ENCODE measurements at regions not wholly inside any gene's neighbourhood (a gene's known extent, or its start where the extent isn't known, plus 50 kb on each side); places are given as distances from the start of the nearest gene placed in this dataset.
"Not testable (repeated sequence)": the region's sequence is repeated elsewhere in the genome, so short reads cannot be mapped to it uniquely, and the experiment has no call there.

GRCh38 chr14:103186909-103187586 is 63.8 kb downstream of the TNFAIP2 start:
- H3K27me3 ChIP-seq (ENCODE audit: control insufficient read depth in 2 of 2, insufficient read depth in 1 of 2, low read length in 1 of 2) = peaks cover 44 to 60% of the 10 kb centered on the region in 2 donors
- 69% methylated on average over 12 of the region's 12 CpGs for WGBS
- no peak for DNase-seq (ENCODE audit: low read depth in 6 of 9, low spot score in 9 of 9)
- no peaks in the 10 kb centered on the region for H3K9me3 ChIP-seq (ENCODE audit: control insufficient read depth in 2 of 2, insufficient read depth in 1 of 2, low read length in 1 of 2)
- no peaks in the 10 kb centered on the region for H3K36me3 ChIP-seq (ENCODE audit: control insufficient read depth in 2 of 2, insufficient read depth in 2 of 2, low read length in 1 of 2)
- H3K27ac ChIP-seq (ENCODE audit: low read depth in 1 of 2, low read length in 1 of 2) = no peak overlapping the region
- H3K4me1 ChIP-seq (ENCODE audit: control insufficient read depth in 2 of 2, insufficient read depth in 2 of 2, low read length in 2 of 2) = peaks cover 0 to 3% of the 10 kb centered on the region in 2 donors
- H3K4me3 ChIP-seq (ENCODE audit: low read length in 2 of 2) = no peak overlapping the region

- peaks cover 47 to 64% of the 10 kb centered on the region in 2 donors for H3K27me3 ChIP-seq (ENCODE audit: control insufficient read depth in 2 of 2, insufficient read depth in 1 of 2, low read length in 1 of 2)
- DNase-seq (ENCODE audit: low read depth in 6 of 9, low spot score in 9 of 9) = no peak
- 94% methylated on average over 4 of the region's 4 CpGs for WGBS
Observed at GRCh38 chr14:103187911-103188310, 64.7 kb downstream of the TNFAIP2 start.

GRCh38 chr14:103188810-103189480 is 65.7 kb downstream of the TNFAIP2 start:
- Histone ChIP-seq H3K36me3 (ENCODE audit: control insufficient read depth in 2 of 2, insufficient read depth in 2 of 2, low read length in 1 of 2) (no peaks in the 10 kb centered on the region), H3K27me3 (ENCODE audit: control insufficient read depth in 2 of 2, insufficient read depth in 1 of 2, low read length in 1 of 2) (peaks cover 47 to 64% of the 10 kb centered on the region in 2 donors), H3K27ac (ENCODE audit: low read depth in 1 of 2, low read length in 1 of 2) (no peak overlapping the region), H3K4me1 (ENCODE audit: control insufficient read depth in 2 of 2, insufficient read depth in 2 of 2, low read length in 2 of 2) (peaks cover 0 to 3% of the 10 kb centered on the region in 2 donors), H3K9me3 (ENCODE audit: control insufficient read depth in 2 of 2, insufficient read depth in 1 of 2, low read length in 1 of 2) (no peaks in the 10 kb centered on the region), H3K4me3 (ENCODE audit: low read length in 2 of 2) (peak overlapping the region in 1 of 2 donors; percentile 31)
- 2% methylated on average over 67 of the region's 67 CpGs for WGBS
- DNase-seq (ENCODE audit: low read depth in 6 of 9, low spot score in 9 of 9) = peak in 2 of 9 donors; percentile 9 to 18

More at GRCh38 chr14:103187911-103188310, 64.7 kb downstream of the TNFAIP2 start:
- Histone ChIP-seq H3K4me1 (ENCODE audit: control insufficient read depth in 2 of 2, insufficient read depth in 2 of 2, low read length in 2 of 2) (peaks cover 0 to 3% of the 10 kb centered on the region in 2 donors), H3K36me3 (ENCODE audit: control insufficient read depth in 2 of 2, insufficient read depth in 2 of 2, low read length in 1 of 2) (no peaks in the 10 kb centered on the region), H3K4me3 (ENCODE audit: low read length in 2 of 2) (no peak overlapping the region), H3K9me3 (ENCODE audit: control insufficient read depth in 2 of 2, insufficient read depth in 1 of 2, low read length in 1 of 2) (no peaks in the 10 kb centered on the region), H3K27ac (ENCODE audit: low read depth in 1 of 2, low read length in 1 of 2) (no peak overlapping the region)

GRCh38 chr14:103189481-103190470 is 66.5 kb downstream of the TNFAIP2 start:
- Histone ChIP-seq H3K27ac (ENCODE audit: low read depth in 1 of 2, low read length in 1 of 2) (no peak overlapping the region), H3K4me3 (ENCODE audit: low read length in 2 of 2) (no peak overlapping the region), H3K9me3 (ENCODE audit: control insufficient read depth in 2 of 2, insufficient read depth in 1 of 2, low read length in 1 of 2) (no peaks in the 10 kb centered on the region), H3K4me1 (ENCODE audit: control insufficient read depth in 2 of 2, insufficient read depth in 2 of 2, low read length in 2 of 2) (peaks cover 0 to 3% of the 10 kb centered on the region in 2 donors), H3K36me3 (ENCODE audit: control insufficient read depth in 2 of 2, insufficient read depth in 2 of 2, low read length in 1 of 2) (no peaks in the 10 kb centered on the region), H3K27me3 (ENCODE audit: control insufficient read depth in 2 of 2, insufficient read depth in 1 of 2, low read length in 1 of 2) (peaks cover 47 to 62% of the 10 kb centered on the region in 2 donors)
- WGBS = 49% methylated on average over 48 of the region's 48 CpGs
- DNase-seq (ENCODE audit: low read depth in 6 of 9, low spot score in 9 of 9) = no peak

- H3K4me3 ChIP-seq (ENCODE audit: low read length in 2 of 2) = no peak overlapping the region
- H3K36me3 ChIP-seq (ENCODE audit: control insufficient read depth in 2 of 2, insufficient read depth in 2 of 2, low read length in 1 of 2) = no peaks in the 10 kb centered on the region
- H3K4me1 ChIP-seq (ENCODE audit: control insufficient read depth in 2 of 2, insufficient read depth in 2 of 2, low read length in 2 of 2) = peaks cover 0 to 3% of the 10 kb centered on the region in 2 donors
- no peak overlapping the region for H3K27ac ChIP-seq (ENCODE audit: low read depth in 1 of 2, low read length in 1 of 2)
- H3K27me3 ChIP-seq (ENCODE audit: control insufficient read depth in 2 of 2, insufficient read depth in 1 of 2, low read length in 1 of 2) = peaks cover 47 to 62% of the 10 kb centered on the region in 2 donors
- no peak for DNase-seq (ENCODE audit: low read depth in 6 of 9, low spot score in 9 of 9)
- WGBS = 95% methylated on average over 11 of the region's 11 CpGs
- H3K9me3 ChIP-seq (ENCODE audit: control insufficient read depth in 2 of 2, insufficient read depth in 1 of 2, low read length in 1 of 2) = no peaks in the 10 kb centered on the region
Observed at GRCh38 chr14:103190741-103191140, 67.5 kb downstream of the TNFAIP2 start.

GRCh38 chr14:103191844-103192243 is 68.6 kb downstream of the TNFAIP2 start:
- no peaks in the 10 kb centered on the region for H3K9me3 ChIP-seq (ENCODE audit: control insufficient read depth in 2 of 2, insufficient read depth in 1 of 2, low read length in 1 of 2)
- no peak overlapping the region for H3K4me3 ChIP-seq (ENCODE audit: low read length in 2 of 2)
- no peaks in the 10 kb centered on the region for H3K36me3 ChIP-seq (ENCODE audit: control insufficient read depth in 2 of 2, insufficient read depth in 2 of 2, low read length in 1 of 2)
- H3K27ac ChIP-seq (ENCODE audit: low read depth in 1 of 2, low read length in 1 of 2) = no peak overlapping the region
- 89% methylated on average over 3 of the region's 3 CpGs for WGBS
- no peak for DNase-seq (ENCODE audit: low read depth in 6 of 9, low spot score in 9 of 9)
- peaks cover 0 to 3% of the 10 kb centered on the region in 2 donors for H3K4me1 ChIP-seq (ENCODE audit: control insufficient read depth in 2 of 2, insufficient read depth in 2 of 2, low read length in 2 of 2)
- peaks cover 46 to 55% of the 10 kb centered on the region in 2 donors for H3K27me3 ChIP-seq (ENCODE audit: control insufficient read depth in 2 of 2, insufficient read depth in 1 of 2, low read length in 1 of 2)

DNA sequence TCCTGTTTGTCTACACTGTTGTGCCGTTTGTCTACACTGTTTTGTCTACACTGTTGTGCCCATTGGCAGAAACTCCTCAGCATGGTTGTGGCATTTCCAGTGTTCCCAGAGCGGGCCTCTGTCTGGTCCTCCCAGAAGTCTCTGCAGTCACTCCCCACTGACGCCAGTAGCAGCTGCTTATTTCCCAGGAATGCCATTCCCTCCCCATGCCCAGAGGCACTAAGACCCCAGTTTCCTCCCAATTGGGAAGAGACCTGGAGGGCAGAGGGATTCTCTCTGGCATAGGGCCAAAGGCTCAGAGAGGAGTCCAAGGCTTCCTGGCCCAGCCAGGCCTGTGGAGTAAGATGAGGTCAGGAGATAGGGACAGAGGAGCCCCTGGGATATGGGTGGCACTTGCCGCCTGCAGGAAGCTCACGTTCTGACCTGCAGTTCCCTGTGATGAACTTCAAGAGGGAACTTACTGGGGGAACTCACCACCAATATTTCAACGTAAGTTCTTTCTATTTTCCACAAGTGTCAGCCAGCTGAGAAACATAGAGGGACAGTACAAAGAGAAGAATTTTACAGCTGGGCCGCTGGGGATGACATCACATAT is 69.1 kb downstream of the TNFAIP2 start:
- no peak for DNase-seq (ENCODE audit: low read depth in 6 of 9, low spot score in 9 of 9)
- WGBS = 73% methylated on average over 7 of the region's 7 CpGs
- H3K27ac ChIP-seq (ENCODE audit: low read depth in 1 of 2, low read length in 1 of 2) = peak overlapping the region in 1 of 2 donors; percentile 52

GRCh38 chr14:103192861-103193260 is 69.6 kb downstream of the TNFAIP2 start:
- 85% methylated on average over 4 of the region's 4 CpGs for WGBS
- H3K27ac ChIP-seq (ENCODE audit: low read depth in 1 of 2, low read length in 1 of 2); H3K9me3 ChIP-seq (ENCODE audit: control insufficient read depth in 2 of 2, insufficient read depth in 1 of 2, low read length in 1 of 2); DNase-seq (ENCODE audit: low read depth in 6 of 9, low spot score in 9 of 9); H3K4me3 ChIP-seq (ENCODE audit: low read length in 2 of 2); H3K36me3 ChIP-seq (ENCODE audit: control insufficient read depth in 2 of 2, insufficient read depth in 2 of 2, low read length in 1 of 2); H3K4me1 ChIP-seq (ENCODE audit: control insufficient read depth in 2 of 2, insufficient read depth in 2 of 2, low read length in 2 of 2): not testable (repeated sequence)
- H3K27me3 ChIP-seq (ENCODE audit: control insufficient read depth in 2 of 2, insufficient read depth in 1 of 2, low read length in 1 of 2) = peaks cover 38 to 45% of the 10 kb centered on the region in 2 donors

More for the DNA sequence above, 69.1 kb downstream of the TNFAIP2 start:
- Histone ChIP-seq H3K4me1 (ENCODE audit: control insufficient read depth in 2 of 2, insufficient read depth in 2 of 2, low read length in 2 of 2) (peaks cover 0 to 3% of the 10 kb centered on the region in 2 donors), H3K4me3 (ENCODE audit: low read length in 2 of 2) (no peak overlapping the region), H3K27me3 (ENCODE audit: control insufficient read depth in 2 of 2, insufficient read depth in 1 of 2, low read length in 1 of 2) (peaks cover 42 to 50% of the 10 kb centered on the region in 2 donors), H3K9me3 (ENCODE audit: control insufficient read depth in 2 of 2, insufficient read depth in 1 of 2, low read length in 1 of 2) (no peaks in the 10 kb centered on the region), H3K36me3 (ENCODE audit: control insufficient read depth in 2 of 2, insufficient read depth in 2 of 2, low read length in 1 of 2) (no peaks in the 10 kb centered on the region)
